Coronary artery (tissue), 2 donors: ENCODE measurements at regions not wholly inside any gene's neighbourhood (a gene's known extent, or its start where the extent isn't known, plus 50 kb on each side); places are given as distances from the start of the nearest gene placed in this dataset.

Experiments
- DNase-seq: peaks from one replicate; pipeline ENCODE4 v3.0.0-alpha.2; 2017; ENCODE audit warnings: low spot score
- H3K27ac ChIP-seq, 2 donors: fragments of 200-600 bp; sonication (generic); one replicate each; pipeline ENCODE4 v1.5.1; 2016 to 2019
- H3K4me3 ChIP-seq: fragments of 200-600 bp; sonication (generic); 2 replicates; pipeline ENCODE4 v1.5.1; 2016; ENCODE audit warnings: mild to moderate bottlenecking, moderate library complexity
- TF ChIP-seq, protein P1 (sequence below): fragments of 200-600 bp; sonication (generic); IDR thresholded peaks from one replicate; pipeline ENCODE4 v1.5.1; 2019; ENCODE audit warnings: antibody characterized with exemption

DNA sequence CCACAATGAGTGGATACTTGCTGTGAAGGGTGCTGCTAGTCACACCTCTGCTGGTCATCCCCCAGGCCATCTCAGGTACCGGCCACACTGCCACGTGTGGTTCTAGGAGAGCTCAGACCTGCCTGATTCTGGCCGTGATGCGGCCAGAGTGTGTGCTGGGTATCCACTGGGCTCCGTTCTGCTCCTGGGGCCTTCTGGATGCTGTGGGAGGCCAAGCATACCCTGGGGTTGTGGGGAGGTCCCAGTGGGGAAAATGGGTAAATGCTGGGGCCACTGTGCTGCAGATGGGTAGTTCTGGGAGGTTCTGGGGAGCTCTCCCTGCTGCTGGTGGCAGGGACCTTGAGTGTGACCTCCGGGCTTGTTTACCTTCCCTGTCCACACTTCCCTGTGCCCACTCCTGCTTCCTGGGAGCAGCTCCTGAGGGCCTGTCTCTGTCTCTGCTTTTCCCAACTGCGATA lies 318.4 kb downstream of the GLRX3 start:
- peak; percentile 43 for DNase-seq
- Histone ChIP-seq H3K27ac (no peak overlapping the region), H3K4me3 (no peak overlapping the region)
- TF ChIP-seq, protein P1, sequence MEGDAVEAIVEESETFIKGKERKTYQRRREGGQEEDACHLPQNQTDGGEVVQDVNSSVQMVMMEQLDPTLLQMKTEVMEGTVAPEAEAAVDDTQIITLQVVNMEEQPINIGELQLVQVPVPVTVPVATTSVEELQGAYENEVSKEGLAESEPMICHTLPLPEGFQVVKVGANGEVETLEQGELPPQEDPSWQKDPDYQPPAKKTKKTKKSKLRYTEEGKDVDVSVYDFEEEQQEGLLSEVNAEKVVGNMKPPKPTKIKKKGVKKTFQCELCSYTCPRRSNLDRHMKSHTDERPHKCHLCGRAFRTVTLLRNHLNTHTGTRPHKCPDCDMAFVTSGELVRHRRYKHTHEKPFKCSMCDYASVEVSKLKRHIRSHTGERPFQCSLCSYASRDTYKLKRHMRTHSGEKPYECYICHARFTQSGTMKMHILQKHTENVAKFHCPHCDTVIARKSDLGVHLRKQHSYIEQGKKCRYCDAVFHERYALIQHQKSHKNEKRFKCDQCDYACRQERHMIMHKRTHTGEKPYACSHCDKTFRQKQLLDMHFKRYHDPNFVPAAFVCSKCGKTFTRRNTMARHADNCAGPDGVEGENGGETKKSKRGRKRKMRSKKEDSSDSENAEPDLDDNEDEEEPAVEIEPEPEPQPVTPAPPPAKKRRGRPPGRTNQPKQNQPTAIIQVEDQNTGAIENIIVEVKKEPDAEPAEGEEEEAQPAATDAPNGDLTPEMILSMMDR, result no peak

DNA sequence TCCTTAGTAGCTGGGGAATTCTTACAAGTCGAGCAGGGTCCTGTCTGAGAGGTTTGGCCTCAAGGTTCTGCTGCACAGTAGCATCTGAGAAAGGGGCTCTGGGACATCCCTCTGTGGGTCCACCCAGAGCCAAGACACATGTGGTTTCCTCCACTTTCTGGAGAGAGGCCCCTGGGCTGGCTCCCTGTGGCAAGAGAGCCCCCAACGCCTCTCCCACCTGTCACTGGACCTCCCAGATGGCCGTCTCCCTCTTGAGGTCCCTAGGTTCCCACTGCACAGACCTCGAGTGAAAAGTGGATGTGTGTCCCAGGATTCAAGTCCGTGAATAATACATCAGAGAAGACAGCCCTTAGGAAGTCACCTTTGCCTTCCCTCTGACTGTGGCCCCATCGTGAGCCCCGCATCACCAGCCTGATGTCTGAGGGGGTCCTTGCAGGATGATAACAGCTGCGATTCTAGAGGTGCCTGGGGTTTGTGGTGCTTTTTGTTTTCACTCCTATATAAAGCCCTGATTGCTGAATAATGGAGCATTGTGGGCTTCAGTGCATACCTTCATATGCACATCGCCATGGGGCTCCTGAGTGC lies 319.0 kb downstream of the GLRX3 start:
- TF ChIP-seq, protein P1, result no peak
- H3K4me3 ChIP-seq, result no peak overlapping the region
- DNase-seq, result peak; percentile 17

DNA sequence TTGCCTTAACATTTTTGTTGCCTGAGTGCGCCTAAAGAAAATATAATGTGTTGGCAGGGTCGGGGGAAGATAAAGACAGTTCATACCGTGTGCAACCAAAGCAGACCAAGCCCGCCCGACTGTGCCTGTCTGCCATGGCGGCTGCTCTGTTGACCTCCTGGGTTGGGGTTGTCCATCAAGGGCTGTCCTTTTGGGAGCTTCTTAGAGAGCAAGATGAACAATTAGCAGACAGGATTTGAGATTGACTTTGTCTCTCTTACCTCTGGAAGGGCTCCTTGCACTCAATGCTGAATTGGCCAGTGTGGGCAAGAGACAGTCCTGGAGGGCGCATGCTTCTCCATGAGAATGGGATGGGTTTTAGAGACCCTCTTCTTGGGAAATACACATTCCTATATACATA lies 319.6 kb downstream of the GLRX3 start:
- TF ChIP-seq, protein P1, result no peak

More for the DNA sequence above, 319.0 kb downstream of the GLRX3 start:
- H3K27ac ChIP-seq, result no peak overlapping the region

DNA sequence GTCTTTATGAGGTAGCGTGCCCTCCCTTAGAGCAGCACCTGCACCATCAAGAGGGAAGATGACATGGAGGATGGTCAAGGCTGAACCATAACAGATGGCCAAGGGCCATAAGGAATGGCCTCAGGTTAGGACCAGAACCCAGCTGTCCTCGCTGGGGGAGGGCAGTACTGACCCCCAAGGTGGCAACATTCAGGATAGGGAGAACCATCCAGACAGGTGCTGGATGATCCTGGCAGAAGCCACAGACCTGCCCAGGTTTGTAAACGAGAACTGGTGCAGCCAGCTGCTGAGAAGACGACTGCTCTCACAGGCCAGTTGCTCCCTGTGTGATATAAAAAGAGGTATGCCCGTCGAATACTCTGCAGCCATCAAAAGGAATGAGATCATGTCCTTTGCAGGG lies 320.4 kb downstream of the GLRX3 start:
- peak; percentile 47 for DNase-seq
- Histone ChIP-seq H3K4me3 (no peak overlapping the region), H3K27ac (no peak overlapping the region)
- TF ChIP-seq, protein P1, result no peak

More for the DNA sequence above, 319.6 kb downstream of the GLRX3 start:
- no peak overlapping the region for H3K27ac ChIP-seq
- H3K4me3 ChIP-seq, result no peak overlapping the region
- peak; percentile 16 for DNase-seq

DNA sequence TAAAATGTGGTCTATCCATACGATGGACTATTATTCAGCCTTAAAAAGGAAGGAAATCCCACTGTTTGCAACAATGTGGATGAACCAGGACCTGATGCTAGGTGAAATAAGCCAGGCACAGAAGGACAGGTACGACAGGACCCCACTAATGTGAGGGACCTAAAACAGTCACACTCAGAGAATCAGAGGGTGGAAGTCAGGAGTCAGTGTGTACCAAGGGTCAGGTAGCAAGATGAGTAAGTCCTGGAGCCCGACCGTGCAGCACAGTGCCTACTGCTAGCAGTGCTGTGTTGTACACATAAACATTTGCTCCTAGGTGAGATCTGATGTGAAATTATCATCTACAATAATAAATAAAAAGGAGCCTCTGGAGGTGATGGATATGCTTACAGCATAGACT lies 322.3 kb downstream of the GLRX3 start:
- H3K4me3 ChIP-seq, result no peak overlapping the region
- peak; percentile 33 for DNase-seq
- TF ChIP-seq, protein P1, result no peak
- H3K27ac ChIP-seq, result no peak overlapping the region

DNA sequence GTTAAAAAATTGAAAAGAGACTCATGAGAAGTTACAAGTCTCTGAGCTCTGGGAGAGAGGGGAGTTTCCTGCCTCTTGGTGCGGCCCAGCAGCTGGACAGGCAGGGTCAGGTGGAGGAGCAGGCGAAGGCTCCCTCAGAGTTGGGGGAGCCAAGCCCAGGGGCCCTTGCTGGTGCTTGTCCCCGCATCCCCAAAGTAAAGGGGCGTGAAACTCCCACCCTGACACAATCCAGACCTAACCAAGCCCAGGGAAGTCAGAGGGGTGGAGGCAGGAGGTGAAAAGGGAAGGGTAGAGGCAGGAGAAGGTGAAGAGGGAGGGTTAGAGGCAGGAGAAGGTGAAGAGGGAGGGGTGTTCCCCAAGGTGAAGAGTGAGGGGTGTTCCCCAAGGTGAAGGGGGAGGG lies 322.8 kb downstream of the GLRX3 start:
- Histone ChIP-seq H3K4me3 (no peak overlapping the region), H3K27ac (no peak overlapping the region)
- TF ChIP-seq, protein P1, result no peak
- DNase-seq, result peak; percentile 17

DNA sequence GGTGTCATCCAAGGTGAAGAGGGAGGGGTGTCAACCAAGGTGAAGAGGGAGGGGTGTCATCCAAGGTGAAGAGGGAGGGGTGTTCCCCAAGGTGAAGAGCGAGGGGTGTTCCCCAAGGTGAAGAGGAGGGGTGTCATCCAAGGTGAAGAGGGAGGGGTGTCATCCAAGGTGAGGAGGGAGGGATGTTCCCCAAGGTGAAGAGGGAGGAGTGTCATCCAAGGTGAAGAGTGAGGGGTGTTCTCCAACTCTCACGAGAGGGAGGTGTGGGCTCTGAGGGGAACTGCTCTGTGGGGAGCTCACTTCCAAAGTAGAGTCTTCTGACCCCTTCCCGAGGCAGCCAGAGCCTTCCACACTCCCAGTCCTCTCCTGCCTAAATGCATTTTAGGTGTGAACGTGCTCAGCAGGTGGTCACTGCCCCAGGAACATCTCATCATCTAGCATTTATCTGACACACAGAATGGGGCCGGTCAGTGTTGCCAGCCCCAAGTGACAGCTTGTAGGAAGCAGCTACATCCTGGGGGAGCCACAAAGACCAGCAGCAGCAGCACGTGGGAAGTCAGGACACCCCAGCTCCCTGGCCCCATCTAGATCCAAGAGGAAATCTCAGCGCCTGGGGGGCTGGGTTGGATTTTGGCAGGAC lies 323.8 kb downstream of the GLRX3 start:
- TF ChIP-seq, protein P1, result no peak
- DNase-seq, result peak; percentile 41
- H3K4me3 ChIP-seq, result no peak overlapping the region
- no peak overlapping the region for H3K27ac ChIP-seq
